SK-N-SH treated with all-trans-retinoic acid at 6 μM for 48 hours (cell line): ENCODE measurements at regions not wholly inside any gene's neighbourhood (a gene's known extent, or its start where the extent isn't known, plus 50 kb on each side); places are given as distances from the start of the nearest gene placed in this dataset.

Source experiments
- ATAC-seq: fragments of 200-7000 bp; cut with Tn5 transposase; 3 replicates; pipeline ENCODE4 v1.9.1; 2020; ENCODE audit warnings: mild to moderate bottlenecking, moderate library complexity
- ARNTL ChIP-seq: fragments of 450-650 bp; formaldehyde crosslinking; IDR thresholded peaks from 2 replicates; pipeline ENCODE4 v1.5.0; 2020; ENCODE audit warnings: low read depth, mild to moderate bottlenecking, moderate library complexity, borderline replicate concordance
- BACH2 ChIP-seq: fragments of 250-450 bp; sonication (Bioruptor Pico); IDR thresholded peaks from 2 replicates; pipeline ENCODE4 v1.9.0; 2021; ENCODE audit warnings: mild to moderate bottlenecking, borderline replicate concordance
- CREB5 ChIP-seq: fragments of 250-450 bp; sonication (Bioruptor Pico); IDR thresholded peaks from 2 replicates; pipeline ENCODE4 v1.5.1; 2020; ENCODE audit warnings: low read depth, mild to moderate bottlenecking, moderate library complexity
- CSDC2 ChIP-seq: fragments of 250-450 bp; sonication (Bioruptor Pico); IDR thresholded peaks from 2 replicates; pipeline ENCODE4 v1.5.0; 2020; ENCODE audit warnings: mild to moderate bottlenecking, moderate library complexity
- CSRNP3 ChIP-seq: fragments of 250-450 bp; sonication (Bioruptor Pico); IDR thresholded peaks from 2 replicates; pipeline ENCODE4 v1.5.1; 2021; ENCODE audit warnings: mild to moderate bottlenecking, moderate library complexity
- ESRRG ChIP-seq: fragments of 250-450 bp; sonication (Bioruptor Pico); IDR thresholded peaks from 2 replicates; pipeline ENCODE4 v1.6.1; 2021; ENCODE audit warnings: mild to moderate bottlenecking
- GLIS3 ChIP-seq: fragments of 250-450 bp; sonication (Bioruptor Pico); IDR thresholded peaks from 2 replicates; pipeline ENCODE4 v1.5.0; 2020; ENCODE audit warnings: mild to moderate bottlenecking, moderate library complexity
- OSR1 ChIP-seq: fragments of 250-450 bp; sonication (Bioruptor Pico); IDR thresholded peaks from 2 replicates; pipeline ENCODE4 v1.8.0; 2022; ENCODE audit warnings: moderate library complexity, mild to moderate bottlenecking, inconsistent platforms
- PATZ1 ChIP-seq: fragments of 250-450 bp; sonication (Bioruptor Pico); IDR thresholded peaks from 2 replicates; pipeline ENCODE4 v1.8.0; 2020; ENCODE audit warnings: mild to moderate bottlenecking, moderate library complexity, borderline replicate concordance
- POU6F1 ChIP-seq: fragments of 250-450 bp; sonication (Bioruptor Pico); IDR thresholded peaks from 2 replicates; pipeline ENCODE4 v1.8.0; 2021; ENCODE audit warnings: low read depth, mild to moderate bottlenecking, moderate library complexity, borderline replicate concordance
- PPARA ChIP-seq: fragments of 250-450 bp; sonication (Bioruptor Pico); IDR thresholded peaks from 2 replicates; pipeline ENCODE4 v1.5.0; 2020; ENCODE audit warnings: mild to moderate bottlenecking, borderline replicate concordance
- RARB ChIP-seq: fragments of 250-450 bp; sonication (Bioruptor Pico); IDR thresholded peaks from 2 replicates; pipeline ENCODE4 v1.8.0; 2021; ENCODE audit warnings: mild to moderate bottlenecking, moderate library complexity
- SNAI2 ChIP-seq: fragments of 250-450 bp; sonication (Bioruptor Pico); IDR thresholded peaks from 2 replicates; pipeline ENCODE4 v1.5.0; 2020; ENCODE audit warnings: mild to moderate bottlenecking, moderate library complexity
- TCF4 ChIP-seq: fragments of 250-450 bp; sonication (Bioruptor Pico); IDR thresholded peaks from 2 replicates; pipeline ENCODE4 v1.8.0; 2021; ENCODE audit warnings: mild to moderate bottlenecking, moderate library complexity, borderline replicate concordance
- TOX ChIP-seq: fragments of 250-450 bp; sonication (Bioruptor Pico); IDR thresholded peaks from 2 replicates; pipeline ENCODE4 v1.8.0; 2021; ENCODE audit warnings: mild to moderate bottlenecking, moderate library complexity, borderline replicate concordance
- TSHZ2 ChIP-seq: fragments of 250-450 bp; sonication (Bioruptor Pico); IDR thresholded peaks from 2 replicates; pipeline ENCODE4 v1.5.0; 2020; ENCODE audit warnings: mild to moderate bottlenecking, moderate library complexity
- ZC3H10 ChIP-seq: fragments of 250-450 bp; sonication (Bioruptor Pico); IDR thresholded peaks from 2 replicates; pipeline ENCODE4 v1.5.1; 2021; ENCODE audit warnings: mild to moderate bottlenecking, moderate library complexity
- ZFP3 ChIP-seq: fragments of 250-450 bp; sonication (Bioruptor Pico); IDR thresholded peaks from 2 replicates; pipeline ENCODE4 v1.5.0; 2020; ENCODE audit warnings: mild to moderate bottlenecking, moderate library complexity
- ZFP30 ChIP-seq: fragments of 450-650 bp; formaldehyde crosslinking; IDR thresholded peaks from 2 replicates; pipeline ENCODE4 v1.5.0; 2022; ENCODE audit warnings: mild to moderate bottlenecking, moderate library complexity
- ZNF565 ChIP-seq: fragments of 450-650 bp; formaldehyde crosslinking; conservative IDR thresholded peaks from 2 replicates; pipeline ENCODE4 v1.5.0; 2020; ENCODE audit warnings: low read depth, mild to moderate bottlenecking, moderate library complexity
- ZNF70 ChIP-seq: fragments of 450-650 bp; formaldehyde crosslinking; IDR thresholded peaks from 2 replicates; pipeline ENCODE4 v1.5.0; 2020; ENCODE audit warnings: mild to moderate bottlenecking, moderate library complexity

GRCh38 chr7:124655990-124656389, 109.6 kb downstream of the GPR37 start:
- no peak for ATAC-seq
- no peak for TF ChIP-seq ZFP30 (CRISPR knock-in tag)
- TF ChIP-seq CREB5: no peak
- TF ChIP-seq ARNTL (CRISPR knock-in tag): no peak
- TF ChIP-seq RARB (CRISPR knock-in tag): no peak
- TF ChIP-seq PPARA (CRISPR knock-in tag): no peak
- no peak for TF ChIP-seq GLIS3
- TF ChIP-seq PATZ1 (CRISPR knock-in tag): no peak
- TF ChIP-seq ESRRG (CRISPR knock-in tag): no peak
- no peak for TF ChIP-seq TSHZ2
- no peak for TF ChIP-seq ZNF70 (CRISPR knock-in tag)
- TF ChIP-seq CSRNP3: no peak
- TF ChIP-seq ZNF565: no peak
- TF ChIP-seq ZC3H10 (CRISPR knock-in tag): no peak
- TF ChIP-seq CSDC2 (CRISPR knock-in tag): no peak
- TF ChIP-seq TOX (CRISPR knock-in tag): no peak
- no peak for TF ChIP-seq POU6F1 (CRISPR knock-in tag)
- no peak for TF ChIP-seq TCF4 (CRISPR knock-in tag)
- TF ChIP-seq BACH2: no peak
- no peak for TF ChIP-seq SNAI2 (CRISPR knock-in tag)

- ATAC-seq: no peak
- TF ChIP-seq CSRNP3 (no peak), BACH2 (no peak), TSHZ2 (no peak), TCF4 (CRISPR knock-in tag) (no peak), CREB5 (no peak), ARNTL (CRISPR knock-in tag) (no peak), ZC3H10 (CRISPR knock-in tag) (no peak), ZNF565 (no peak), ESRRG (CRISPR knock-in tag) (no peak), GLIS3 (no peak), TOX (CRISPR knock-in tag) (no peak), PPARA (CRISPR knock-in tag) (no peak), PATZ1 (CRISPR knock-in tag) (no peak), OSR1 (CRISPR knock-in tag) (no peak), ZFP3 (CRISPR knock-in tag) (no peak), ZFP30 (CRISPR knock-in tag) (no peak), CSDC2 (CRISPR knock-in tag) (no peak)
These were observed 113.4 kb downstream of the GPR37 start for GRCh38 chr7:124652237-124652636.
